ENCODE measurements at regions not wholly inside any gene's neighbourhood (a gene's known extent, or its start where the extent isn't known, plus 50 kb on each side); places are given as distances from the start of the nearest gene placed in this dataset.
A peak's percentile ranks its signal among the peaks of the same experiment; 100 is the strongest.

- no peak for DNase-seq (ENCODE audit: low read depth)
These were observed 158.8 kb downstream of the C9orf152 start for GRCh38 chr9:110048976-110049698.

- no peak for DNase-seq (ENCODE audit: low read depth)
These were observed 158.1 kb downstream of the C9orf152 start for GRCh38 chr9:110049699-110050450.

- peak; percentile 96 for DNase-seq (ENCODE audit: low read depth)
These were observed 157.0 kb downstream of the C9orf152 start for GRCh38 chr9:110050925-110051355.

GRCh38 chr9:110056062-110056461, 151.9 kb downstream of the C9orf152 start:
- DNase-seq (ENCODE audit: low read depth): no peak

- DNase-seq (ENCODE audit: low read depth): peak; percentile 61
These were observed 149.5 kb downstream of the C9orf152 start for GRCh38 chr9:110058304-110058953.

GRCh38 chr9:110059461-110059860, 148.5 kb downstream of the C9orf152 start:
- DNase-seq (ENCODE audit: low read depth): no peak

- no peak for DNase-seq (ENCODE audit: low read depth)
These were observed 143.2 kb downstream of the C9orf152 start for GRCh38 chr9:110064803-110065202.

GRCh38 chr9:110065532-110065931, 142.4 kb downstream of the C9orf152 start:
- DNase-seq (ENCODE audit: low read depth): no peak

GRCh38 chr9:110066929-110067716, 140.8 kb downstream of the C9orf152 start:
- no peak for DNase-seq (ENCODE audit: low read depth)

GRCh38 chr9:110068212-110068611, 139.7 kb downstream of the C9orf152 start:
- DNase-seq (ENCODE audit: low read depth): no peak

GRCh38 chr9:110069326-110070248, 138.4 kb downstream of the C9orf152 start:
- DNase-seq (ENCODE audit: low read depth): peak; percentile 97

- no peak for DNase-seq (ENCODE audit: low read depth)
These were observed 135.2 kb downstream of the C9orf152 start for GRCh38 chr9:110072597-110073355.

- no peak for DNase-seq (ENCODE audit: low read depth)
These were observed 134.5 kb downstream of the C9orf152 start for GRCh38 chr9:110073356-110073905.

- DNase-seq (ENCODE audit: low read depth): peak; percentile 64
These were observed 130.8 kb downstream of the C9orf152 start for GRCh38 chr9:110076894-110077725.

GRCh38 chr9:110077925-110078324, 130.0 kb downstream of the C9orf152 start:
- no peak for DNase-seq (ENCODE audit: low read depth)

GRCh38 chr9:110078604-110079003, 129.4 kb downstream of the C9orf152 start:
- DNase-seq (ENCODE audit: low read depth): no peak

GRCh38 chr9:110081395-110081794, 126.6 kb downstream of the C9orf152 start:
- no peak for DNase-seq (ENCODE audit: low read depth)

- no peak for DNase-seq (ENCODE audit: low read depth)
These were observed 124.1 kb downstream of the C9orf152 start for GRCh38 chr9:110083866-110084265.
